Activated CD4-positive, alpha-beta T cell treated with anti-CD3 and anti-CD28 coated beads, Interleukin-2, amount 10 ng/mL, durations not matched to agents 24 days and 14 days (primary cell): ENCODE measurements at regions not wholly inside any gene's neighbourhood (a gene's known extent, or its start where the extent isn't known, plus 50 kb on each side); places are given as distances from the start of the nearest gene placed in this dataset.

Source experiments
- DNase-seq: peaks from one replicate; pipeline ENCODE4 v3.0.0; 2022
- H3K27ac Mint-ChIP-seq: one replicate; pipeline ENCODE4 v1.8.0; 2022; ENCODE audit warnings: mild to moderate bottlenecking, mixed read lengths
- H3K27me3 Mint-ChIP-seq: one replicate; pipeline ENCODE4 v1.8.0; 2022; ENCODE audit warnings: mixed read lengths
- H3K36me3 Mint-ChIP-seq: one replicate; pipeline ENCODE4 v1.8.0; 2022; ENCODE audit warnings: low read depth, mild to moderate bottlenecking, mixed read lengths
- H3K4me1 Mint-ChIP-seq: one replicate; pipeline ENCODE4 v1.8.0; 2021; ENCODE audit warnings: mixed read lengths
- H3K4me3 Mint-ChIP-seq: one replicate; pipeline ENCODE4 v1.8.0; 2022; ENCODE audit warnings: mild to moderate bottlenecking, moderate library complexity, mixed read lengths
- H3K9me3 Mint-ChIP-seq: one replicate; pipeline ENCODE4 v1.8.0; 2021; ENCODE audit warnings: mixed read lengths
- intact Hi-C: fragments of 100-400 bp; cut with micrococcal nuclease; formaldehyde crosslinking; loops from one replicate; pipeline ENCODE4 v1.15.1; 2023

DNA sequence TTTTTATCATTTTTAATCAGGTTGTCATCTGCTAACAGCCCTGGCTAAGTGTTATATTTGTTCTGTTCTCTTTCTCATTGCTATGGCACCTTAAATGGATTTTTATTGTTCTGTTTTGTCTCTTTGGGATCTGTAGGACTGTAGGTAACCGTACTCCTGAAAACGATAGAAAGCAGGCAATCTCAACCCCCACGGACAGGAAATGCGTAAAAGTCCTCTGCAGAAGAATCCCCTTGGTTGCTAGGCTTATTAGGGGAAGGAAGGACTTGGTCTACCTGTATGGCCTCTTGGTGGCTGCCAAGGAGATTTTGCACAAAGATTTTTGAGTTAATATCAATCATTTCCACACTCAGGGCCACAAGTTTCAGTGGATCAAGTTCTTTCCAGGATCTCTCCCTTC, 571.9 kb upstream of the ZNF385D start:
- Mint-ChIP-seq H3K9me3 (no peaks in the 10 kb centered on the region), H3K27me3 (no peaks in the 10 kb centered on the region), H3K4me3 (no peak overlapping the region), H3K27ac (no peak overlapping the region), H3K36me3 (no peaks in the 10 kb centered on the region), H3K4me1 (no peaks in the 10 kb centered on the region)
- no peak for DNase-seq
- intact Hi-C loops, result no loop called here

GRCh38 chr3:22326305-22326704, 575.3 kb upstream of the ZNF385D start:
- Mint-ChIP-seq H3K4me1 (no peaks in the 10 kb centered on the region), H3K27me3 (no peaks in the 10 kb centered on the region), H3K4me3 (no peak overlapping the region), H3K9me3 (no peaks in the 10 kb centered on the region), H3K27ac (no peak overlapping the region), H3K36me3 (no peaks in the 10 kb centered on the region)
- intact Hi-C loops, result no loop called here
- no peak for DNase-seq

- H3K4me3 Mint-ChIP-seq, result no peak overlapping the region
- no peak overlapping the region for H3K27ac Mint-ChIP-seq
- intact Hi-C loops, result no loop called here
- H3K36me3 Mint-ChIP-seq, result no peaks in the 10 kb centered on the region
- H3K27me3 Mint-ChIP-seq, result no peaks in the 10 kb centered on the region
- DNase-seq, result no peak
- no peaks in the 10 kb centered on the region for H3K4me1 Mint-ChIP-seq
- no peaks in the 10 kb centered on the region for H3K9me3 Mint-ChIP-seq
Observed at GRCh38 chr3:22334996-22335395, 584.0 kb upstream of the ZNF385D start.

DNA sequence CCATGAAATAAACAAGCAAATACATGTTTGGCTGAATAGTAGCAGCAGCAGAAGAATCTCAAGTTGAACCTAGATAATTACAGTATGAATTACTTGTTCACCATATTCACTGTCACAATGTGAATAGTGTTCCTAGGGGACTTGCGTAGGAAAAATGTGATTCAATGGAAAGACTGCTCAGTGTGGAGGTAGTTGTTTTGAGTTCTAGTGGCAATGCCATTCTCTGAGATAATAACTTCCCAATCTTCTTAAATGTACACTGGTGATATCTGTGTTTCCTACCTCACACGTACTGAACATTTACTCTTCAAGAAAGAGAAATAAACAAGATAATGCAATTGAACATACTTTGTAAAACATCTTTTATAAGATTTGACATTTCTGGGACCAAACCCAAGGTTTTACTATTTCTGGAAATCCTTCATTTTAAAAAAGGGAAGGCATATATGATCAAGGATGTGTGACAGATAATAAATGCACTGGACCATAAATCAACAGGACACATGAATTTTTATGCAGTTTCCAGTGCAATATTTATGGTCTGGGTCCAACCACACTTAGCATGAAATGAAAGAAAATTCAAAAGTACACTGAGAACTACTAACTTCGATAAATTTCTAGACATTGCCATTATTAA, 598.3 kb upstream of the ZNF385D start:
- intact Hi-C loops, result no loop called here

GRCh38 chr3:22351806-22352205, 600.8 kb upstream of the ZNF385D start:
- Mint-ChIP-seq H3K27me3 (no peaks in the 10 kb centered on the region), H3K27ac (no peak overlapping the region), H3K36me3 (no peaks in the 10 kb centered on the region), H3K4me3 (no peak overlapping the region), H3K4me1 (no peaks in the 10 kb centered on the region), H3K9me3 (no peaks in the 10 kb centered on the region)
- no peak for DNase-seq
- intact Hi-C loops, result no loop called here

More for the DNA sequence above, 598.3 kb upstream of the ZNF385D start:
- H3K4me3 Mint-ChIP-seq, result no peak overlapping the region
- no peaks in the 10 kb centered on the region for H3K9me3 Mint-ChIP-seq
- no peaks in the 10 kb centered on the region for H3K4me1 Mint-ChIP-seq
- H3K36me3 Mint-ChIP-seq, result no peaks in the 10 kb centered on the region
- no peaks in the 10 kb centered on the region for H3K27me3 Mint-ChIP-seq
- no peak overlapping the region for H3K27ac Mint-ChIP-seq
- DNase-seq, result no peak

DNA sequence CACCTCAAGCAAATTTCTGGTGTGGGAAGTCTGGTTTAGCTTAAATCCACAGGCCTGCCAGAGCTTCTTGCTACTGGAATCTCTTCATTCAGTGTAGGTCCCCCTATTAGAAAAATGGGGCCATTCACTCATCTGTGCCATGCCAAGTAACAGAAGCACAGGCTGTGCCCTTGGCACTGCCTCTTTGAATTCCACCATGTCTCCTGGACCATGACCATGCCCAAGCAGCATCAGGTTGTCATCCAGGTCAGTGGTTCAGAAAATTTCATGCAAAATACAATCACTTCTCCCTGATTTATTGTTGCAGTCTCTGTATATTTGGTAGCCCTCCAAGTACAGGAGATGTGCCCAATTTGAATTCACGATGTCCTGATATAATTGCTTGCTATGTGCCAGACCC, 602.1 kb upstream of the ZNF385D start:
- no peaks in the 10 kb centered on the region for H3K4me1 Mint-ChIP-seq
- no peak overlapping the region for H3K4me3 Mint-ChIP-seq
- no peak for DNase-seq
- no peak overlapping the region for H3K27ac Mint-ChIP-seq
- no peaks in the 10 kb centered on the region for H3K36me3 Mint-ChIP-seq
- intact Hi-C loops, result no loop called here
- H3K9me3 Mint-ChIP-seq, result no peaks in the 10 kb centered on the region
- no peaks in the 10 kb centered on the region for H3K27me3 Mint-ChIP-seq

DNA sequence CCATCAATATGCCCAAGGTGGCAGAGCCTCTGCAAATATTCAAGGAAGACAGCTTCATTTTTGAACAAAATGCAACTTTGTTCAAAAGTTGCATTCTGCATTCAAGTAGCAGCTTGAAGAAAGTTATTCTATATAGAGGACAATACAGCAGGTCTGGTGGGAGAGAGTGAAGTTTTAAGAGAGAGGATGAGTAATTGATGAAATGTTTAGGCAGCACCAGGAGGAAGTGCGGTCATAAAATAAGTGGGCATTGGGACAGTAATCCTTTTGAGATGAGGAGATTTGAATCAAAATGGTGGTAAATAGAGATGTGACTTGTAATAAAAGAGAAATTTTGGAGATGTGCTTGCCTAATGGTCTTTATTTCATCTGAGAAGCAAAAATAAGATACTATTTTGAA, 607.3 kb upstream of the ZNF385D start:
- no peaks in the 10 kb centered on the region for H3K36me3 Mint-ChIP-seq
- H3K4me1 Mint-ChIP-seq, result no peaks in the 10 kb centered on the region
- H3K27me3 Mint-ChIP-seq, result no peaks in the 10 kb centered on the region
- no peak for DNase-seq
- intact Hi-C loops, result no loop called here
- no peaks in the 10 kb centered on the region for H3K9me3 Mint-ChIP-seq
- H3K27ac Mint-ChIP-seq, result no peak overlapping the region
- H3K4me3 Mint-ChIP-seq, result no peak overlapping the region

GRCh38 chr3:22360164-22360563, 609.2 kb upstream of the ZNF385D start:
- Mint-ChIP-seq H3K27ac (no peak overlapping the region), H3K4me3 (no peak overlapping the region)

DNA sequence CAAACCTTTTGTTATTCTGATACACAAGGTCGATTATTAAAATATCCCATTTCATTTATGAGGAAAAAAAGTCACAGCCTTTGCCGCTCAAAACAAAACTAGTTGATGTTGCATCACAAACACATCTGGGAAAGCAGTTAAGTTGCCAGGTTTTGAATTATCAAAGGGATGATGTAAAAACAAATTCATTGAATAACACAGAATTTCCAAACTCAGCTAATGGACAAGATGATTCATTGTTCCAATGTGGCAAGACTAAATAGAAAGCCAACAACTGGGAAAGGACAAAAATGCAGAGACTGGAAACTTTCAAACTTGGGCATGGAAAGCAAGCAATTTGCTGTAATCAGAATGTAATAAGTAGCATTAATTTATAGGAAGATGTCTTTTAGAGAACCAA, 610.0 kb upstream of the ZNF385D start:
- H3K27me3 Mint-ChIP-seq, result no peaks in the 10 kb centered on the region
- no peak overlapping the region for H3K27ac Mint-ChIP-seq
- intact Hi-C loops, result no loop called here
- H3K4me1 Mint-ChIP-seq, result no peaks in the 10 kb centered on the region
- no peaks in the 10 kb centered on the region for H3K36me3 Mint-ChIP-seq
- no peak overlapping the region for H3K4me3 Mint-ChIP-seq
- H3K9me3 Mint-ChIP-seq, result no peaks in the 10 kb centered on the region
- no peak for DNase-seq

More at GRCh38 chr3:22360164-22360563, 609.2 kb upstream of the ZNF385D start:
- no peaks in the 10 kb centered on the region for H3K4me1 Mint-ChIP-seq
- H3K27me3 Mint-ChIP-seq, result no peaks in the 10 kb centered on the region
- no peak for DNase-seq
- no peaks in the 10 kb centered on the region for H3K36me3 Mint-ChIP-seq
- intact Hi-C loops, result no loop called here
- H3K9me3 Mint-ChIP-seq, result no peaks in the 10 kb centered on the region

DNA sequence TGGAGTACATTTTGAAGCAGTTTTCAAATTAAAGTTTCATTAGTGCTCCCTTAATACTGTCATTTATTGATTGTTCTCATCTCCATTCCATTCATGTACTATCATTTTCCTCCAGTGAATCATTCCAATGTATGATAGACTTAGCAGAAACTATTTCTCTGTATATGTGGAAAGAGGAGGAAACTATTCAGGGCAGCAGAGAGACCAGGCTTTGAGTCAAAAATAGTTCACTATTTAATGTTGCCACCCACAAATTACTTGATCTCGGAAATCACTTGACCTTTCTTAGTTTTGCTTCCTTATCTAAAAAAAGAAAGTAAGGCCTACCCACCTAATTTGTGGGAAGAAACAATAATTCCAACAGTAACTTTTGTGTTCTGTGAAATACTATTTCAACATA, 610.5 kb upstream of the ZNF385D start:
- H3K36me3 Mint-ChIP-seq, result no peaks in the 10 kb centered on the region
- H3K4me1 Mint-ChIP-seq, result no peaks in the 10 kb centered on the region
- H3K4me3 Mint-ChIP-seq, result no peak overlapping the region
- no peak overlapping the region for H3K27ac Mint-ChIP-seq
- H3K9me3 Mint-ChIP-seq, result no peaks in the 10 kb centered on the region
- no peaks in the 10 kb centered on the region for H3K27me3 Mint-ChIP-seq
- intact Hi-C loops, result no loop called here
- DNase-seq, result no peak

GRCh38 chr3:22364851-22365250, 613.8 kb upstream of the ZNF385D start:
- Mint-ChIP-seq H3K4me3 (no peak overlapping the region), H3K36me3 (no peaks in the 10 kb centered on the region), H3K27ac (no peak overlapping the region), H3K4me1 (no peaks in the 10 kb centered on the region), H3K27me3 (no peaks in the 10 kb centered on the region), H3K9me3 (no peaks in the 10 kb centered on the region)
- intact Hi-C loops, result no loop called here
- no peak for DNase-seq

DNA sequence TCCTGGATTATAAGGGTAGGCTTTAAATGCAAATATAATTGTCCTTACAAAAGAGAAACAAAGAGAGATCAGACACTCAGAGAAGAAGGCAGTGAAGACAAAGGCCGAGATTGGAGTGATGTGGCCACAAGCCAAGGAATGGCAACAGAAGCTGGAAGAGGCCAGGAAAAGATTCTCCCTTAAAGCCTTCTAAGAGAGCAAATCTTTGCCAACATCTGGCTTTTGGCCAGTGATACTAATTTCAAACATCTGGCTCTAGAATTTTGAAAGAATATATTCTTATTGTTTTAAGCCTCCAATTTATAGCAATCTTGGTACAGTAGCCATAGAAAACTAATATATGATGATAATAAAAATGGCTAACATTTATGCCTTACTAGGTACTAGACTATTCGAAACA, 615.8 kb upstream of the ZNF385D start:
- Mint-ChIP-seq H3K36me3 (no peaks in the 10 kb centered on the region), H3K4me3 (no peak overlapping the region), H3K4me1 (no peaks in the 10 kb centered on the region), H3K9me3 (no peaks in the 10 kb centered on the region), H3K27ac (no peak overlapping the region), H3K27me3 (peaks cover 10% of the 10 kb centered on the region)
- intact Hi-C loops, result no loop called here
- DNase-seq, result no peak

DNA sequence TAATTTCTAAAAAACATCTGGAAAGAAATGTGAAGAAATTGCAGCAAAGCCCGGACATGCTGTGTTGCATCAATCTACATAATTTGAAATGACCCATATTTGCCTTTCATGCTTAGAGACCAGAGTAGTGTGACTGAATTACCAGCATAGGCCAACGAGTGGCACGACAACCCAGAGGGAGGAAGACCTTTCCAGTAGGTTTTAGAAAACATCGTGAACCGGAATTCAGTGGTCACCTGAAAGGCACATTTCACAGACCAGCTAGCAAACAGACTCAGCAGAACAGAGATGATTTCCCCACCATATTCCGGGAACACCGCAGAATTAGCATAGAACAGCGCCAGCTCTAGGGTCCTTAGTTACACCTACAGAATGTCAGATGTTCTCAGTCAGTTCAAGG, 620.0 kb upstream of the ZNF385D start:
- Mint-ChIP-seq H3K27ac (no peak overlapping the region), H3K36me3 (no peaks in the 10 kb centered on the region), H3K4me1 (no peaks in the 10 kb centered on the region), H3K9me3 (no peaks in the 10 kb centered on the region), H3K4me3 (no peak overlapping the region), H3K27me3 (peaks cover 21% of the 10 kb centered on the region)
- no peak for DNase-seq
- intact Hi-C loops, result no loop called here

GRCh38 chr3:22371607-22372291, 620.7 kb upstream of the ZNF385D start:
- Mint-ChIP-seq H3K27ac (no peak overlapping the region), H3K4me1 (no peaks in the 10 kb centered on the region), H3K27me3 (peaks cover 21% of the 10 kb centered on the region), H3K4me3 (no peak overlapping the region), H3K36me3 (no peaks in the 10 kb centered on the region), H3K9me3 (no peaks in the 10 kb centered on the region)
- no peak for DNase-seq
- intact Hi-C loops, result no loop called here
